ENCODE measurements at regions not wholly inside any gene's neighbourhood (a gene's known extent, or its start where the extent isn't known, plus 50 kb on each side); places are given as distances from the start of the nearest gene placed in this dataset.

DNA sequence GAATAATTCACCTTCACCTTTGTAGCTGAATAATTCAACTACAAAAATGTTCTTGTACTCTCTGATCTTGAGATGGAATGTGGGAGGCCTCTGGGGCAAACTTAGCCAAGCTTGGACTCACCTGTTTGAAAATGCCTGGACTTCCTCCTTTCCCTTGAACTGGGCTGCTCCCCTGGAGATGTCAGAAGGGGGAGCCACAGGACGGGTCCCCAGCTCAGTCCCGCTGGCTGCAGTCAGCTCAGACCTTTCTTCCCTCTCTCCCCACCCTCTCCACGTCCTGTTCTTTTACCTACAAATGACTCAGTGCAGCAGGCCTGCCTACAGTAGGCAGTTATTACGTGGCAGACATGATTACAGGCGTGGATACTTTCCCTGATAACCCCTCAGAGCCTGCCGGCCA lies 131.5 kb upstream of the RALGAPA2 start (continued):
- no peak for TF ChIP-seq ZNF407 (CRISPR knock-in tag; IDR thresholded peaks at IDR 0.05; ENCODE audit: not compliant biosample characterization)
- TF ChIP-seq, protein P1, sequence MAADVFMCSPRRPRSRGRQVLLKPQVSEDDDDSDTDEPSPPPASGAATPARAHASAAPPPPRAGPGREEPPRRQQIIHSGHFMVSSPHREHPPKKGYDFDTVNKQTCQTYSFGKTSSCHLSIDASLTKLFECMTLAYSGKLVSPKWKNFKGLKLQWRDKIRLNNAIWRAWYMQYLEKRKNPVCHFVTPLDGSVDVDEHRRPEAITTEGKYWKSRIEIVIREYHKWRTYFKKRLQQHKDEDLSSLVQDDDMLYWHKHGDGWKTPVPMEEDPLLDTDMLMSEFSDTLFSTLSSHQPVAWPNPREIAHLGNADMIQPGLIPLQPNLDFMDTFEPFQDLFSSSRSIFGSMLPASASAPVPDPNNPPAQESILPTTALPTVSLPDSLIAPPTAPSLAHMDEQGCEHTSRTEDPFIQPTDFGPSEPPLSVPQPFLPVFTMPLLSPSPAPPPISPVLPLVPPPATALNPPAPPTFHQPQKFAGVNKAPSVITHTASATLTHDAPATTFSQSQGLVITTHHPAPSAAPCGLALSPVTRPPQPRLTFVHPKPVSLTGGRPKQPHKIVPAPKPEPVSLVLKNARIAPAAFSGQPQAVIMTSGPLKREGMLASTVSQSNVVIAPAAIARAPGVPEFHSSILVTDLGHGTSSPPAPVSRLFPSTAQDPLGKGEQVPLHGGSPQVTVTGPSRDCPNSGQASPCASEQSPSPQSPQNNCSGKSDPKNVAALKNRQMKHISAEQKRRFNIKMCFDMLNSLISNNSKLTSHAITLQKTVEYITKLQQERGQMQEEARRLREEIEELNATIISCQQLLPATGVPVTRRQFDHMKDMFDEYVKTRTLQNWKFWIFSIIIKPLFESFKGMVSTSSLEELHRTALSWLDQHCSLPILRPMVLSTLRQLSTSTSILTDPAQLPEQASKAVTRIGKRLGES (CRISPR knock-in tag; IDR thresholded peaks at IDR 0.05; ENCODE audit: borderline replicate concordance), result no peak
- TF ChIP-seq ZFP62 (CRISPR knock-in tag; IDR thresholded peaks at IDR 0.05), result no peak
- no peak for TF ChIP-seq AGO2 (optimal IDR thresholded peaks at IDR 0.05; ENCODE audit: low read depth, low read length)
- TF ChIP-seq CHD4 (IDR thresholded peaks at IDR 0.05; ENCODE audit: borderline replicate concordance, low read length), result no peak
- TF ChIP-seq ELF3 (CRISPR knock-in tag; IDR thresholded peaks at IDR 0.05), result peak; percentile 11; the same call in 1 of the 2 replicates
